H1 (cell line): ENCODE measurements at regions not wholly inside any gene's neighbourhood (a gene's known extent, or its start where the extent isn't known, plus 50 kb on each side); places are given as distances from the start of the nearest gene placed in this dataset.

ENCODE experiments used
- CTCF ChIA-PET: fragments of 300-600 bp; sonication (Branson Sonifier 250); formaldehyde crosslinking; loops from one replicate; lab custom pipeline; 2021; ENCODE audit not compliant: partially characterized antibody; lab: Charles Lee
- POLR2A ChIA-PET: fragments of 300-600 bp; sonication (Branson Sonifier 250); formaldehyde crosslinking; loops from one replicate; lab custom pipeline; 2021; ENCODE audit warnings: inconsistent platforms; ENCODE audit not compliant: partially characterized antibody; lab: Charles Lee
- DNase-seq, 2 experiments: peaks; one replicate each; pipeline versions ENCODE4 v3.0.0 to v3.0.0-alpha.2; 2010 to 2022; ENCODE audit warnings: low spot score in 2 of 2, low read depth in 1 of 2, mixed read lengths in 1 of 2
- FAIRE-seq: peaks from 2 replicates; lab custom pipeline; 2011; peaks lifted over from hg19 to GRCh38; lab: Jason Lieb, UNC
- H2AFZ ChIP-seq: 2 replicates; pipeline ENCODE4 v1.8.1; 2012; ENCODE audit warnings: low read length, inconsistent platforms
- H2AK5ac ChIP-seq: 2 replicates; pipeline ENCODE4 v1.6.1; 2013; ENCODE audit warnings: low read depth, low read length
- H2BK120ac ChIP-seq: replicated peaks from 2 replicates; pipeline ENCODE3; 2013; ENCODE audit warnings: low read depth, low read length, inconsistent platforms
- H2BK12ac ChIP-seq: 2 replicates; pipeline ENCODE4 v1.6.1; 2013; ENCODE audit warnings: low read depth, low read length
- H2BK15ac ChIP-seq: 2 replicates; pipeline ENCODE4 v1.6.1; 2013; ENCODE audit warnings: low read length
- H2BK20ac ChIP-seq: 2 replicates; pipeline ENCODE4 v1.6.1; 2013; ENCODE audit warnings: low read length
- H2BK5ac ChIP-seq: 2 replicates; pipeline ENCODE4 v1.6.1; 2013; ENCODE audit warnings: low read depth, low read length
- H3K14ac ChIP-seq: 2 replicates; pipeline ENCODE4 v1.6.1; 2013; ENCODE audit warnings: inconsistent platforms; ENCODE audit not compliant: insufficient read length
- H3K18ac ChIP-seq: 2 replicates; pipeline ENCODE4 v1.6.1; 2013; ENCODE audit warnings: low read length; ENCODE audit errors: extremely low read depth
- H3K23ac ChIP-seq: 2 replicates; pipeline ENCODE4 v1.6.1; 2013; ENCODE audit warnings: inconsistent platforms; ENCODE audit not compliant: insufficient read length
- H3K23me2 ChIP-seq: 2 replicates; pipeline ENCODE4 v1.6.1; 2013; ENCODE audit warnings: low read depth, low read length
- H3K27ac ChIP-seq: 2 replicates; pipeline ENCODE4 v1.6.1; 2011; ENCODE audit warnings: low read depth, low read length, inconsistent platforms
- H3K27me3 ChIP-seq, 4 experiments: replicated peaks in 1 of 4; 1 replicate in 1 of 4; 2 replicates in 3 of 4; pipeline versions ENCODE4 v1.6.1 to v1.8.1; 2011 to 2013; ENCODE audit warnings: low read length in 3 of 4, mild to moderate bottlenecking in 3 of 4, inconsistent platforms in 2 of 4, mixed read lengths in 2 of 4, moderate library complexity in 1 of 4; ENCODE audit not compliant: control insufficient read depth in 3 of 4, insufficient read depth in 3 of 4; ENCODE audit errors: extremely low read depth in 1 of 4
- H3K36me3 ChIP-seq, 4 experiments: 2 replicates each; pipeline versions ENCODE4 v1.6.1 to v1.8.1; 2011 to 2013; ENCODE audit warnings: mild to moderate bottlenecking in 4 of 4, low read length in 3 of 4, moderate library complexity in 2 of 4, control low read depth in 1 of 4, inconsistent platforms in 1 of 4; ENCODE audit not compliant: insufficient read depth in 4 of 4, control insufficient read depth in 2 of 4
- H3K4ac ChIP-seq: replicated peaks from 2 replicates; pipeline ENCODE3; 2013; ENCODE audit warnings: low read length, low read depth, mixed read lengths, inconsistent platforms; ENCODE audit not compliant: insufficient read length
- H3K4me1 ChIP-seq, 4 experiments: replicated peaks in 1 of 4; 1 replicate in 1 of 4; 2 replicates in 3 of 4; pipeline versions ENCODE4 v1.6.1 to v1.8.1; 2011 to 2013; ENCODE audit warnings: low read length in 3 of 4, inconsistent platforms in 2 of 4, mixed read lengths in 1 of 4; ENCODE audit not compliant: insufficient read depth in 4 of 4, control insufficient read depth in 3 of 4
- H3K4me2 ChIP-seq, 2 experiments: 2 replicates each; pipeline versions ENCODE4 v1.6.1 to v1.8.1; 2011 to 2013; ENCODE audit warnings: low read depth in 2 of 2, low read length in 2 of 2, control low read depth in 1 of 2, inconsistent platforms in 1 of 2, mild to moderate bottlenecking in 1 of 2; ENCODE audit not compliant: insufficient read depth in 1 of 2
- H3K4me3 ChIP-seq, 4 experiments: fragments of 200-600, 300-600 bp in 1 of 4; sonication (generic), shearing (Covaris generic), sonication (Bioruptor Twin) in 1 of 4; 2 replicates each; pipeline versions ENCODE4 v1.5.1 to v1.8.1; 2011 to 2016; ENCODE audit warnings: low read length in 4 of 4, low read depth in 3 of 4, control low read depth in 2 of 4, inconsistent platforms in 2 of 4, mild to moderate bottlenecking in 2 of 4, mixed read lengths in 1 of 4, moderate library complexity in 1 of 4; ENCODE audit not compliant: insufficient read depth in 2 of 4; ENCODE audit errors: extremely low read depth in 1 of 4
- H3K56ac ChIP-seq: replicated peaks from 2 replicates; pipeline ENCODE3; 2013; ENCODE audit warnings: low read depth, mild to moderate bottlenecking, mixed read lengths, low read length, inconsistent platforms; ENCODE audit not compliant: insufficient read length
- H3K79me1 ChIP-seq: 2 replicates; pipeline ENCODE4 v1.6.1; 2013; ENCODE audit warnings: low read depth, low read length, control low read depth
- H3K79me2 ChIP-seq, 2 experiments: 2 replicates each; pipeline versions ENCODE4 v1.6.1 to v1.8.1; 2012 to 2013; ENCODE audit warnings: low read length in 2 of 2, mild to moderate bottlenecking in 2 of 2, inconsistent platforms in 1 of 2; ENCODE audit not compliant: insufficient read depth in 2 of 2, control insufficient read depth in 1 of 2
- H3K9ac ChIP-seq, 4 experiments: replicated peaks in 1 of 4; 1 replicate in 1 of 4; 2 replicates in 3 of 4; pipeline versions ENCODE4 v1.6.1 to v1.8.1; 2011 to 2013; ENCODE audit warnings: low read depth in 3 of 4, low read length in 3 of 4, control low read depth in 2 of 4, mild to moderate bottlenecking in 2 of 4, moderate library complexity in 2 of 4, inconsistent platforms in 1 of 4; ENCODE audit errors: extremely low read depth in 1 of 4
- H3K9me3 ChIP-seq, 2 experiments: 2 replicates each; pipeline versions ENCODE4 v1.6.1 to v1.8.1; 2012 to 2013; ENCODE audit warnings: mild to moderate bottlenecking in 2 of 2, moderate library complexity in 2 of 2, control low read depth in 1 of 2, inconsistent platforms in 1 of 2, low read depth in 1 of 2, low read length in 1 of 2, mixed read lengths in 1 of 2; ENCODE audit not compliant: insufficient read depth in 2 of 2
- H4K20me1 ChIP-seq, 2 experiments: replicated peaks in 1 of 2; 2 replicates each; pipeline versions ENCODE3 to v1.8.1; 2011 to 2013; ENCODE audit warnings: inconsistent platforms in 2 of 2, low read length in 2 of 2, mild to moderate bottlenecking in 1 of 2; ENCODE audit not compliant: insufficient read depth in 2 of 2, control insufficient read depth in 1 of 2
- H4K5ac ChIP-seq: 2 replicates; pipeline ENCODE4 v1.6.1; 2013; ENCODE audit warnings: low read length, low read depth, mixed read lengths, inconsistent platforms; ENCODE audit not compliant: insufficient read length
- H4K8ac ChIP-seq: 2 replicates; pipeline ENCODE4 v1.8.0; 2013; ENCODE audit warnings: mild to moderate bottlenecking, moderate library complexity, low read length, inconsistent platforms; ENCODE audit not compliant: insufficient read depth; ENCODE audit errors: extremely low read depth
- H4K91ac ChIP-seq: replicated peaks from 2 replicates; pipeline ENCODE3; 2013; ENCODE audit warnings: low read length, mixed read lengths, inconsistent platforms; ENCODE audit not compliant: insufficient read length
- CBX5 ChIP-seq: fragments of 300-800, 300-1000 bp; sonication (generic); IDR thresholded peaks from 2 replicates; pipeline ENCODE4 v1.7.1; 2016; ENCODE audit warnings: antibody characterized with exemption, low read length, low read depth
- CTCF ChIP-seq, 3 experiments: IDR thresholded peaks; 1 replicate in 2 of 3; 2 replicates in 1 of 3; pipeline versions ENCODE4 v1.5.1 to v1.6.1; 2011; ENCODE audit warnings: low read length in 3 of 3, mild to moderate bottlenecking in 3 of 3, inconsistent platforms in 2 of 3, low read depth in 1 of 3, moderate library complexity in 1 of 3; ENCODE audit not compliant: insufficient read depth in 1 of 3; ENCODE audit errors: control extremely low read depth in 1 of 3
- EZH2 ChIP-seq: fragments of 200-600 bp; sonication (generic); IDR thresholded peaks from 2 replicates; pipeline ENCODE4 v1.7.1; 2012; ENCODE audit warnings: low read depth, mild to moderate bottlenecking, moderate library complexity, low read length, inconsistent platforms; ENCODE audit not compliant: severe bottlenecking
- HDAC6 ChIP-seq: IDR thresholded peaks from one replicate; pipeline ENCODE4 v1.7.1; 2012; ENCODE audit warnings: low read depth, mild to moderate bottlenecking, inconsistent platforms, low read length, moderate library complexity
- JUN ChIP-seq: IDR thresholded peaks from 2 replicates; pipeline ENCODE4 v1.6.1; 2011; ENCODE audit warnings: low read depth, mild to moderate bottlenecking, improper control_type of control experiment, low read length
- KDM1A ChIP-seq: fragments of 200-600, 300-600 bp; sonication (generic); IDR thresholded peaks from 2 replicates; pipeline ENCODE4 v1.7.1; 2016; ENCODE audit warnings: mild to moderate bottlenecking, low read length, borderline replicate concordance
- KDM5A ChIP-seq: fragments of 200-600 bp; IDR thresholded peaks from 2 replicates; pipeline ENCODE4 v1.7.1; 2012; ENCODE audit warnings: mild to moderate bottlenecking, low read length, inconsistent platforms, mixed read lengths
- RAD21 ChIP-seq, 2 experiments: IDR thresholded peaks in 1 of 2; conservative IDR thresholded peaks in 1 of 2; 2 replicates each; pipeline ENCODE4 v1.6.1; 2011; ENCODE audit warnings: low read depth in 2 of 2, low read length in 2 of 2, improper control_type of control experiment in 1 of 2, inconsistent platforms in 1 of 2, mild to moderate bottlenecking in 1 of 2, moderate library complexity in 1 of 2
- SP2 ChIP-seq: IDR thresholded peaks from 2 replicates; pipeline ENCODE4 v1.6.1; 2012; ENCODE audit warnings: mild to moderate bottlenecking, low read length, inconsistent platforms
- TAF7 ChIP-seq: optimal IDR thresholded peaks from 2 replicates; pipeline ENCODE3; 2011; ENCODE audit warnings: low read depth, mild to moderate bottlenecking, inconsistent platforms, low read length, moderate library complexity, borderline replicate concordance
- TEAD4 ChIP-seq: IDR thresholded peaks from 2 replicates; pipeline ENCODE4 v1.6.1; 2012; ENCODE audit warnings: low read depth, low read length, inconsistent platforms, mixed read lengths
- YY1 ChIP-seq: IDR thresholded peaks from 2 replicates; pipeline ENCODE4 v1.6.1; 2011; ENCODE audit warnings: low read depth, mild to moderate bottlenecking, low read length
- ZNF274 ChIP-seq: IDR thresholded peaks from 2 replicates; pipeline ENCODE4 v1.7.0; 2012; ENCODE audit warnings: low read length, borderline replicate concordance; ENCODE audit errors: extremely low read depth

GRCh38 chr13:89574077-89574476, 1773.4 kb upstream of the MIR17HG start:
- H3K27ac ChIP-seq, result no peak overlapping the region
- H3K18ac ChIP-seq, result no peak overlapping the region
- no peak overlapping the region for H2BK15ac ChIP-seq
- no peak overlapping the region for H2BK12ac ChIP-seq
- no peaks in the 10 kb centered on the region for H3K4me1 ChIP-seq
- H3K56ac ChIP-seq, result no peak overlapping the region
- H3K36me3 ChIP-seq, result no peaks in the 10 kb centered on the region; a peak in 2 of 8 replicates
- H3K27me3 ChIP-seq, result no peaks in the 10 kb centered on the region
- no peak overlapping the region for H2BK5ac ChIP-seq
- H3K4ac ChIP-seq, result no peak overlapping the region
- POLR2A ChIA-PET, result no interaction called here
- DNase-seq (no peak), FAIRE-seq (no peak)
- H3K9me3 ChIP-seq, result peaks cover 2 to 6% of the 10 kb centered on the region in 2 experiments; a peak in 1 of 4 replicates
- no peak overlapping the region for H3K4me2 ChIP-seq
- H3K23ac ChIP-seq, result no peak overlapping the region
- H4K8ac ChIP-seq, result no peak overlapping the region
- H3K79me1 ChIP-seq, result no peaks in the 10 kb centered on the region
- H2BK20ac ChIP-seq, result no peak overlapping the region
- H2AFZ ChIP-seq, result no peak overlapping the region
- no peak overlapping the region for H3K4me3 ChIP-seq
- H3K79me2 ChIP-seq, result no peaks in the 10 kb centered on the region
- H4K20me1 ChIP-seq, result no peaks in the 10 kb centered on the region
- H2AK5ac ChIP-seq, result no peak overlapping the region
- CTCF ChIA-PET, result no interaction called here
- no peak overlapping the region for H3K9ac ChIP-seq
- no peak overlapping the region for H4K5ac ChIP-seq
- no peak overlapping the region for H4K91ac ChIP-seq
- no peaks in the 10 kb centered on the region for H3K23me2 ChIP-seq
- H3K14ac ChIP-seq, result no peak overlapping the region
- no peak overlapping the region for H2BK120ac ChIP-seq
- TF ChIP-seq YY1 (no peak), RAD21 (IDR thresholded peaks at IDR 0.05 in 1 of 2, conservative IDR thresholded peaks at IDR 0.05 in 1 of 2; ENCODE audit: low read depth in 2 of 2, low read length in 2 of 2) (no peak), EZH2 (no peak), KDM5A (no peak), TAF7 (no peak), CBX5 (no peak), CTCF (IDR thresholded peaks at IDR 0.05; ENCODE audit: control extremely low read depth in 1 of 3, insufficient read depth in 1 of 3, low read depth in 1 of 3, low read length in 3 of 3) (no peak), KDM1A (no peak), ZNF274 (no peak), TEAD4 (no peak), JUN (no peak), SP2 (no peak), HDAC6 (no peak)
